Fibroblast of pulmonary artery (primary cell): ENCODE measurements at regions not wholly inside any gene's neighbourhood (a gene's known extent, or its start where the extent isn't known, plus 50 kb on each side); places are given as distances from the start of the nearest gene placed in this dataset.

ENCODE experiments used
- DNase-seq: peaks from one replicate; pipeline ENCODE4 v3.0.0-alpha.2; 2010; ENCODE audit warnings: low read depth
- H3K4me3 ChIP-seq: replicated peaks from 2 replicates; pipeline ENCODE4 v1.5.1; 2011; ENCODE audit warnings: low read depth, mild to moderate bottlenecking, control low read depth, low read length, moderate library complexity
- TF ChIP-seq, protein P1 (sequence below): IDR thresholded peaks from 2 replicates; pipeline ENCODE4 v1.5.1; 2011; ENCODE audit warnings: mild to moderate bottlenecking, control low read depth, low read length, inconsistent platforms; ENCODE audit errors: missing control alignments

GRCh38 chr3:18917923-18918322, 230.4 kb upstream of the KCNH8 start:
- no peak for DNase-seq
- no peak overlapping the region for H3K4me3 ChIP-seq
- TF ChIP-seq, protein P1, sequence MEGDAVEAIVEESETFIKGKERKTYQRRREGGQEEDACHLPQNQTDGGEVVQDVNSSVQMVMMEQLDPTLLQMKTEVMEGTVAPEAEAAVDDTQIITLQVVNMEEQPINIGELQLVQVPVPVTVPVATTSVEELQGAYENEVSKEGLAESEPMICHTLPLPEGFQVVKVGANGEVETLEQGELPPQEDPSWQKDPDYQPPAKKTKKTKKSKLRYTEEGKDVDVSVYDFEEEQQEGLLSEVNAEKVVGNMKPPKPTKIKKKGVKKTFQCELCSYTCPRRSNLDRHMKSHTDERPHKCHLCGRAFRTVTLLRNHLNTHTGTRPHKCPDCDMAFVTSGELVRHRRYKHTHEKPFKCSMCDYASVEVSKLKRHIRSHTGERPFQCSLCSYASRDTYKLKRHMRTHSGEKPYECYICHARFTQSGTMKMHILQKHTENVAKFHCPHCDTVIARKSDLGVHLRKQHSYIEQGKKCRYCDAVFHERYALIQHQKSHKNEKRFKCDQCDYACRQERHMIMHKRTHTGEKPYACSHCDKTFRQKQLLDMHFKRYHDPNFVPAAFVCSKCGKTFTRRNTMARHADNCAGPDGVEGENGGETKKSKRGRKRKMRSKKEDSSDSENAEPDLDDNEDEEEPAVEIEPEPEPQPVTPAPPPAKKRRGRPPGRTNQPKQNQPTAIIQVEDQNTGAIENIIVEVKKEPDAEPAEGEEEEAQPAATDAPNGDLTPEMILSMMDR = no peak

- no peak for DNase-seq
- TF ChIP-seq, protein P1 = no peak
- H3K4me3 ChIP-seq = no peak overlapping the region
Measured at GRCh38 chr3:18902081-18902793, 246.1 kb upstream of the KCNH8 start.

- no peak for DNase-seq
- H3K4me3 ChIP-seq = no peak overlapping the region
- TF ChIP-seq, protein P1 = no peak
Measured at GRCh38 chr3:18901571-18901970, 246.7 kb upstream of the KCNH8 start.

DNA sequence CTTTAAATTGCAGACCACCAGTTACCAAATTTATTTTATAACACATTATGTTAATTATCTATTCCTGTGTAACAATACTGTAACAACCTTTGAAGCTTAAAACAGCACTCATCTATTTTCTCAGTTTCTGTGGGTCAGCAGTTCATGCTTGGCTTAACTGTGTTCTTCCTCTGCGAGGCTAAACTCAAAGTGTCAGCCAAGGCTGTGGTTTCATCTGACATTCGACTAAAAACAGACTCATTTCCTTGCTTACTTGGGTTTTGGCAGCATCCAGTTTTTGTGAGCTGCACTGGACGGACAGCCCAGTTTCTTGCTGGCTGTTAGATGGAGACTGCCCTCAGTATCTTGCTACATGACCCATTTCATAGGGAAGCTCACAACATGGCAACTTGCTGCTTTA, 247.3 kb upstream of the KCNH8 start:
- DNase-seq = no peak
- H3K4me3 ChIP-seq = no peak overlapping the region
- TF ChIP-seq, protein P1 = no peak

DNA sequence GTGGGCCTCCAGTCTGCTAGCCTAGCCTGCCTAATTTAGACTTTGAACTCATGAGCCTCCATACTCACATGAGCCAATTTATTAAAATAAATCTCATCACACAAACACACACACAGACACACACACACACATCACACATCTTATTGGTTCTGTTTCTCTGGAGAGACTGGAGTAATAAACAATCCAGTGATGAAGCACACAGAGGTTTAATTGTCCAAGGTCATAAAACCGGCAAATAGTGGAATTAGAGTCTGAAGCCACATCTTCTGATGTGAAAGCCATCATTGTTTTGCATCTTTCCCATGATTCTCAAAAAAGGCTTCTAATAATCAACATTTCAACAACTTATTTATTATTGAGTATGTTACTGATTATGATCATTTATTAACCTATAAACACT, 249.4 kb upstream of the KCNH8 start:
- DNase-seq = no peak
- H3K4me3 ChIP-seq = no peak overlapping the region
- TF ChIP-seq, protein P1 = no peak

- TF ChIP-seq, protein P1 = no peak
- DNase-seq = no peak
- no peak overlapping the region for H3K4me3 ChIP-seq
Measured at GRCh38 chr3:18892756-18893155, 255.6 kb upstream of the KCNH8 start.

DNA sequence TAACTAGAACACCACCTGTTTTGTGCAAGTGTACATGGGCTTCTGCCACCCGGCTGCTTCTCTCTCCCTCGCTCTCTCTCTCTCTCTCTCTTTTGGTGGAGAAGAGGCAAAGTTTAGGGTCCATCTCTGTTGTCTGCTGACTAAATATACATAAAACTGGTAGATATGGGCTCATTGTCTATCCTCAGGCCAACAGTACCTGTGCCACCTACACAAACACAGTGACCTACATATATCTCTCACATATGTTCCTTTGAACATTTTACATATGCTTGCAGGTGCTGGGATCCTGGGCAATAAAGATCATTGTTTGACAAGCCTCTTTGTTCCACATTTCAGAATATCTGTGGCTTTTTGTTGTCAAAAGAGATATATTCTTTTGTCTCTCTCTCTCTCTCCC, 256.3 kb upstream of the KCNH8 start:
- TF ChIP-seq, protein P1 = no peak
- H3K4me3 ChIP-seq = no peak overlapping the region
- DNase-seq = no peak
